ENCODE measurements at regions not wholly inside any gene's neighbourhood (a gene's known extent, or its start where the extent isn't known, plus 50 kb on each side); places are given as distances from the start of the nearest gene placed in this dataset.

- H3K27me3 Mint-ChIP-seq, result peaks cover 6% of the 10 kb centered on the region
Measured at GRCh38 chr2:13106302-13106701, 389.6 kb downstream of the TRIB2 start.

GRCh38 chr2:13109516-13109915 lies 392.8 kb downstream of the TRIB2 start:
- Mint-ChIP-seq H3K36me3 (no peaks in the 10 kb centered on the region), H3K4me1 (ENCODE audit: low read depth) (no peaks in the 10 kb centered on the region), H3K4me3 (no peak overlapping the region), H3K27ac (no peak overlapping the region), H3K9me3 (ENCODE audit: low read depth) (no peaks in the 10 kb centered on the region), H3K27me3 (peaks cover 11% of the 10 kb centered on the region)

More at GRCh38 chr2:13106302-13106701, 389.6 kb downstream of the TRIB2 start:
- Mint-ChIP-seq H3K27ac (no peak overlapping the region), H3K9me3 (ENCODE audit: low read depth) (no peaks in the 10 kb centered on the region), H3K36me3 (no peaks in the 10 kb centered on the region), H3K4me1 (ENCODE audit: low read depth) (no peaks in the 10 kb centered on the region), H3K4me3 (no peak overlapping the region)

GRCh38 chr2:13110825-13111224 lies 394.1 kb downstream of the TRIB2 start:
- Mint-ChIP-seq H3K9me3 (ENCODE audit: low read depth) (no peaks in the 10 kb centered on the region), H3K27me3 (peaks cover 11% of the 10 kb centered on the region), H3K27ac (no peak overlapping the region), H3K4me3 (no peak overlapping the region), H3K36me3 (no peaks in the 10 kb centered on the region), H3K4me1 (ENCODE audit: low read depth) (no peaks in the 10 kb centered on the region)

- H3K27ac Mint-ChIP-seq, result no peak overlapping the region
- no peaks in the 10 kb centered on the region for H3K36me3 Mint-ChIP-seq
- H3K4me3 Mint-ChIP-seq, result no peak overlapping the region
Measured at GRCh38 chr2:13113002-13113401, 396.3 kb downstream of the TRIB2 start.

GRCh38 chr2:13114391-13114790 lies 397.7 kb downstream of the TRIB2 start:
- Mint-ChIP-seq H3K4me3 (no peak overlapping the region), H3K4me1 (ENCODE audit: low read depth) (no peaks in the 10 kb centered on the region), H3K9me3 (ENCODE audit: low read depth) (no peaks in the 10 kb centered on the region), H3K27me3 (peaks cover 11% of the 10 kb centered on the region), H3K27ac (no peak overlapping the region), H3K36me3 (no peaks in the 10 kb centered on the region)

More at GRCh38 chr2:13113002-13113401, 396.3 kb downstream of the TRIB2 start:
- no peaks in the 10 kb centered on the region for H3K4me1 Mint-ChIP-seq (ENCODE audit: low read depth)
- no peaks in the 10 kb centered on the region for H3K9me3 Mint-ChIP-seq (ENCODE audit: low read depth)
- H3K27me3 Mint-ChIP-seq, result peaks cover 11% of the 10 kb centered on the region

- Mint-ChIP-seq H3K4me1 (ENCODE audit: low read depth) (no peaks in the 10 kb centered on the region), H3K27me3 (peaks cover 11% of the 10 kb centered on the region), H3K36me3 (no peaks in the 10 kb centered on the region), H3K9me3 (ENCODE audit: low read depth) (no peaks in the 10 kb centered on the region), H3K4me3 (no peak overlapping the region), H3K27ac (no peak overlapping the region)
Measured at GRCh38 chr2:13115643-13116042, 398.9 kb downstream of the TRIB2 start.

GRCh38 chr2:13121096-13121495 lies 404.4 kb downstream of the TRIB2 start:
- Mint-ChIP-seq H3K27ac (no peak overlapping the region), H3K4me1 (ENCODE audit: low read depth) (no peaks in the 10 kb centered on the region), H3K9me3 (ENCODE audit: low read depth) (no peaks in the 10 kb centered on the region), H3K36me3 (no peaks in the 10 kb centered on the region), H3K27me3 (peaks cover 12% of the 10 kb centered on the region), H3K4me3 (no peak overlapping the region)

GRCh38 chr2:13128139-13128538 lies 411.4 kb downstream of the TRIB2 start:
- no peaks in the 10 kb centered on the region for H3K9me3 Mint-ChIP-seq (ENCODE audit: low read depth)
- no peaks in the 10 kb centered on the region for H3K4me1 Mint-ChIP-seq (ENCODE audit: low read depth)
- no peak overlapping the region for H3K4me3 Mint-ChIP-seq
- no peak overlapping the region for H3K27ac Mint-ChIP-seq
- H3K27me3 Mint-ChIP-seq, result peaks cover 26% of the 10 kb centered on the region
- no peaks in the 10 kb centered on the region for H3K36me3 Mint-ChIP-seq

GRCh38 chr2:13135369-13135768 lies 418.6 kb downstream of the TRIB2 start:
- Mint-ChIP-seq H3K9me3 (ENCODE audit: low read depth) (no peaks in the 10 kb centered on the region), H3K27me3 (peaks cover 5% of the 10 kb centered on the region), H3K27ac (no peak overlapping the region), H3K4me3 (no peak overlapping the region), H3K36me3 (no peaks in the 10 kb centered on the region), H3K4me1 (ENCODE audit: low read depth) (no peaks in the 10 kb centered on the region)

- H3K27ac Mint-ChIP-seq, result no peak overlapping the region
- no peaks in the 10 kb centered on the region for H3K4me1 Mint-ChIP-seq (ENCODE audit: low read depth)
- H3K4me3 Mint-ChIP-seq, result no peak overlapping the region
- peaks cover 5% of the 10 kb centered on the region for H3K27me3 Mint-ChIP-seq
- no peaks in the 10 kb centered on the region for H3K36me3 Mint-ChIP-seq
- H3K9me3 Mint-ChIP-seq (ENCODE audit: low read depth), result no peaks in the 10 kb centered on the region
Measured at GRCh38 chr2:13135856-13136255, 419.1 kb downstream of the TRIB2 start.

GRCh38 chr2:13137679-13138078 lies 420.9 kb downstream of the TRIB2 start:
- peaks cover 4% of the 10 kb centered on the region for H3K27me3 Mint-ChIP-seq
- H3K4me3 Mint-ChIP-seq, result no peak overlapping the region
- no peaks in the 10 kb centered on the region for H3K4me1 Mint-ChIP-seq (ENCODE audit: low read depth)
- no peaks in the 10 kb centered on the region for H3K9me3 Mint-ChIP-seq (ENCODE audit: low read depth)
- H3K36me3 Mint-ChIP-seq, result no peaks in the 10 kb centered on the region
- H3K27ac Mint-ChIP-seq, result no peak overlapping the region

GRCh38 chr2:13141315-13141714 lies 424.6 kb downstream of the TRIB2 start:
- Mint-ChIP-seq H3K9me3 (ENCODE audit: low read depth) (no peaks in the 10 kb centered on the region), H3K27ac (no peak overlapping the region), H3K27me3 (peaks cover 11% of the 10 kb centered on the region), H3K36me3 (no peaks in the 10 kb centered on the region), H3K4me1 (ENCODE audit: low read depth) (no peaks in the 10 kb centered on the region), H3K4me3 (no peak overlapping the region)

GRCh38 chr2:13143451-13143850 lies 426.7 kb downstream of the TRIB2 start:
- H3K27me3 Mint-ChIP-seq, result peaks cover 13% of the 10 kb centered on the region
- H3K4me1 Mint-ChIP-seq (ENCODE audit: low read depth), result no peaks in the 10 kb centered on the region
- H3K4me3 Mint-ChIP-seq, result no peak overlapping the region

GRCh38 chr2:13156916-13157315 lies 440.2 kb downstream of the TRIB2 start:
- Mint-ChIP-seq H3K27me3 (peaks cover 9% of the 10 kb centered on the region), H3K9me3 (ENCODE audit: low read depth) (no peaks in the 10 kb centered on the region), H3K4me1 (ENCODE audit: low read depth) (no peaks in the 10 kb centered on the region), H3K4me3 (no peak overlapping the region), H3K27ac (no peak overlapping the region), H3K36me3 (no peaks in the 10 kb centered on the region)

More at GRCh38 chr2:13143451-13143850, 426.7 kb downstream of the TRIB2 start:
- no peaks in the 10 kb centered on the region for H3K9me3 Mint-ChIP-seq (ENCODE audit: low read depth)
- H3K27ac Mint-ChIP-seq, result no peak overlapping the region
- H3K36me3 Mint-ChIP-seq, result no peaks in the 10 kb centered on the region

GRCh38 chr2:13158466-13158865 lies 441.7 kb downstream of the TRIB2 start:
- H3K27me3 Mint-ChIP-seq, result peaks cover 8% of the 10 kb centered on the region
- H3K9me3 Mint-ChIP-seq (ENCODE audit: low read depth), result no peaks in the 10 kb centered on the region
- H3K4me3 Mint-ChIP-seq, result no peak overlapping the region
- no peaks in the 10 kb centered on the region for H3K4me1 Mint-ChIP-seq (ENCODE audit: low read depth)
- H3K36me3 Mint-ChIP-seq, result no peaks in the 10 kb centered on the region
- no peak overlapping the region for H3K27ac Mint-ChIP-seq

GRCh38 chr2:13180729-13181128 lies 464.0 kb downstream of the TRIB2 start:
- H3K4me1 Mint-ChIP-seq (ENCODE audit: low read depth), result no peaks in the 10 kb centered on the region
- H3K4me3 Mint-ChIP-seq, result no peak overlapping the region
- H3K27me3 Mint-ChIP-seq, result no peaks in the 10 kb centered on the region
- H3K36me3 Mint-ChIP-seq, result no peaks in the 10 kb centered on the region
- no peaks in the 10 kb centered on the region for H3K9me3 Mint-ChIP-seq (ENCODE audit: low read depth)
- H3K27ac Mint-ChIP-seq, result no peak overlapping the region

Measured in activated naive CD8-positive, alpha-beta T cell (primary cell).